NCI-H1694 treated with DMSO at 0.1 percent for 48 hours (cell line): ENCODE measurements at regions not wholly inside any gene's neighbourhood (a gene's known extent, or its start where the extent isn't known, plus 50 kb on each side); places are given as distances from the start of the nearest gene placed in this dataset.
A peak's percentile ranks its signal among the peaks of the same experiment; 100 is the strongest.
"Not testable (repeated sequence)": the region's sequence is repeated elsewhere in the genome, so short reads cannot be mapped to it uniquely, and the experiment has no call there.

ENCODE experiments used
- DNase-seq: peaks from one replicate; lab custom pipeline; 2025; lab: John Stamatoyannopoulos, UW

DNA sequence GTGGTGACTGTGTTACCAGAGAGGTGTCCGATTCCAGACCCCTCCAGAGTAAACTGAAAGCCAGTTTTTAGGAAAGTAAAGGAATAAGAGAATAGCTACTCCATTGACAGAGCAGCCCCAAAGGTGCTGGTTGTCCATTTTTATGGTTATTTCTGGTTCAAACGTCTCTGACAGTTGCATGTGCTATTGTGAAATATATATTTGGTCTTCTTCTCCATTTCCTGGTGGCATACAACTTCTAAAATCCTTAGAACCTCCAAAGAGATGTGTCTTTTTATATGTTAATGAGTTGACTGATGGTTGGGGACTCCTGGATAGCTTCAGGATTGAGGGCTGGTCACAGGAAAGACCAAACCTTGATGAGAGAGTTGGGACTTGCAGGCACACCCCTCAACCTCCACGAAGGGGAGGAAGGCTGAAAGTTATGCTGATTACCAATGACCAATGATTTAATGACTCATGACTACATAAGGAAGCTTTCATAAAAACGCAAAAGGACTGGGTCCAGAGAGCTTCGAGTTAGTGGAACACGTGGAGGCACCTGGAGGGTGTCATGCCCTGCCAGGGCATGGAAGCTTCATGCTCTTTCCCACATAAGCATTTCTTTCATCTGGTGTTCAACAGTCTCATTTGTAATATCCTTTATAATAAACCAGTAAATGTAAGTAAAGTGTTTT lies 100.7 kb downstream of the SLC16A1 start:
- DNase-seq, result no peak

DNA sequence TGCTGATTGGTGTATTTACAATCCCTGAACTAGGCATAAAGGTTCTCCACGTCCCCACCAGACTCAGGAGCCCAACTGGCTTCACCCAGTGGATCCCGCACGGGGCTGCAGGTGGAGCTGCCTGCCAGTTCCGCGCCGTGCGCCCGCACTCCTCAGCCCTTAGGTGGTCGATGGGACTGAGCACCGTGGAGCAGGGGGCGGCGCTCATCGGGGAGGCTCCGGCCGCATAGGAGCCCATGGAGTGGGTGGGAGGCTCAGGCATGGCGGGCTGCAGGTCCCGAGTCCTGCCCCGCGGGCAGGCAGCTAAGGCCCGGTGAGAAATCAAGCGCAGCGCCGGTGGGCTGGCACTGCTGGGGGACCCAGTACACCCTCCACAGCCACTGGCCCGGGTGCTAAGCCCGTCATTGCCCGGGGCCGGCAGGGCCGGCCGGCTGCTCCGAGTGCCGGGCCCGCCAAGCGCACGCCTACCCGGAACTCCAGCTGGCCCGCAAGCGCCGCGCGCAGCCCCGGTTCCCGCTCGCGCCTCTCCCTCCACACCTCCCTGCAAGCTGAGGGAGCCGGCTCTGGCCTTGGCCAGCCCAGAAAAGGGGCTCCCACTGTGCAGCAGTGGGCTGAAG lies 101.5 kb downstream of the SLC16A1 start:
- DNase-seq, result not testable (repeated sequence)

DNA sequence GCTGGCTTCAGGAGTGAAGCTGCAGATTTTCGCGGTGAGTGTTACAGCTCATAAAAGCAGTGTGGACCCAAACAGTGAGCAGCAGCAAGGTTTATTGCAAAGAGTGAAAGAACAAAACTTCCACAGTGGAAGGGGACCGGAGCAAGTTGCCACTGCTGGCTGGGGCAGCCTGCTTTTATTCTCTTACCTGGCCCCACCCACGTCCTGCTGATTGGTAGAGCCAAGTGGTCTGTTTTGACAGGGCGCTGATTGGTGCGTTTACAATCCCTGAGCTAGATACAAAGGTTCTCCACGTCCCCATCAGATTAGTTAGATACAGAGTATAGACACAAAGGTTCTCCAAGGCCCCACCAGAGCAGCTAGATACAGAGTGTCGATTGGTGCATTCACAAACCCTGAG lies 102.1 kb downstream of the SLC16A1 start:
- DNase-seq, result not testable (repeated sequence)

DNA sequence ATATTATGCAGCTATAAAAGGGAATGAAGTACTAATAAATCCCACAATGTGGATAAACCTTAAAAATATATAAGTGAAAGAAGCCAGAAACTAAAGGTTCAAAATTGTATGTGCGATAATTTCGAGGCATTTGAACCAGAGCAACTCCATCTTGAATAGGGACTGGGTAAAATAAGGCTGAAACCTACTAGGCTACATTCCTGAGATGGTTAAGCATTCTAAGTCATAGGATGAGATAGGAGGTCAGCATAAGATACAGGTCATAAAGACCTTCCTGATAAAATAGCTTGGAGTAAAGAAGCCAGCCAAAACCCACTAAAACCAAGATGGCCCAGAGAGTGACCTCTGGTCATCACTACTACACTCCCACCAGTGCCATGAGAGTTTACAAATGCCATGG lies 103.1 kb downstream of the SLC16A1 start:
- DNase-seq, result no peak

DNA sequence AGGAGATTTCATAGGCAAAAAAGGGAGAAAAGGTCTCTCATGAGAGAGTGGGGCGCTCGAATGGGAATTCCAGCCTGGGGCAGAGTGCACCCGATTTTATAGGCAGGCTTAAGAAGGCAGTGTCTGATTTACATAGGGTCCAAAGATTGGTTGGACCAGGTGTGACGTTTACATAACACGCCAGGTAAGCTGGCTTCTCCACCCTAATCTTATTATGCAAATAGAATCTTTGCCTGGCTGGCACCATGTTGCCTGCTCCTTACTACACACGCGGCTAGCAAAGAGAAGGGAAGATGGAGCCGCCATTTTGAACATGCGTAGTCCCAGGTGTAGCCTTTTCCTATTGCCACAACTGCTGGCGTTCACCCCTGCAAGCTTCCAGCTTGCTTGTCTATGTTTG lies 103.7 kb downstream of the SLC16A1 start:
- DNase-seq, result no peak

DNA sequence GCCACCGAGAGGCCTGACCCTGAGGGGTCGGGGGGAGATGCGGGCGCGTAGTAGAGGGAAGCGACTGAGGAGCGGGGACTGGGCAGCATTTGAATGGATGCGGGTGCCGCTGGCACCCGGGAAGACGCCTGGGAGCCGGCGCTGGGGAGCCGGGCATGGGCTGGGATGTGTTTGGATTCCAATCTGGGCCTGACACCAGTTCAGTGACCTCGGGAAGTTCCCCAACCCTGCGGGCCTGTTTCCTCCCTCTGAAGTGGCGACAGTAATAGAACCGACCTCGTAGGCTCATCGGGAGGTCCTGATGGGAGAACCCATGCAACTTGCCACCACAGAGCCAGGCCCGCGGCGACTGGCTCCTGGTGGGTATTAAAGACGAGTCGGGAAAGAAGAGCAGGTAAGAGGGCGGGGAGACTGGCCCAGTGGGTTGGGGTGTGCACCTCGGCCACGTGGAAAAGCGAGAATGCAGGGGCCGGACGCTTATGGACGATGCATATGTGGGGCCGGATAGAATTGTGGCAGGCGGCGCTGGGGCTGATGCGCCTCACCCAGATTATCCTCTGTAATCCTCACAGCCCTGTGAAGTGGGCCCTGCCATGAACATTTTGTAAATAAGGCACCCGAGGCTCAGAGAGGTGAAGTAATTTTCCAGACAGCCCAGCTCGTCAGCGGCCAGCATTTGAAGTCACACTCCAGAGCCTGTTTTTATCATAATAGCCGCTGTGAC lies 105.8 kb downstream of the SLC16A1 start:
- no peak for DNase-seq

DNA sequence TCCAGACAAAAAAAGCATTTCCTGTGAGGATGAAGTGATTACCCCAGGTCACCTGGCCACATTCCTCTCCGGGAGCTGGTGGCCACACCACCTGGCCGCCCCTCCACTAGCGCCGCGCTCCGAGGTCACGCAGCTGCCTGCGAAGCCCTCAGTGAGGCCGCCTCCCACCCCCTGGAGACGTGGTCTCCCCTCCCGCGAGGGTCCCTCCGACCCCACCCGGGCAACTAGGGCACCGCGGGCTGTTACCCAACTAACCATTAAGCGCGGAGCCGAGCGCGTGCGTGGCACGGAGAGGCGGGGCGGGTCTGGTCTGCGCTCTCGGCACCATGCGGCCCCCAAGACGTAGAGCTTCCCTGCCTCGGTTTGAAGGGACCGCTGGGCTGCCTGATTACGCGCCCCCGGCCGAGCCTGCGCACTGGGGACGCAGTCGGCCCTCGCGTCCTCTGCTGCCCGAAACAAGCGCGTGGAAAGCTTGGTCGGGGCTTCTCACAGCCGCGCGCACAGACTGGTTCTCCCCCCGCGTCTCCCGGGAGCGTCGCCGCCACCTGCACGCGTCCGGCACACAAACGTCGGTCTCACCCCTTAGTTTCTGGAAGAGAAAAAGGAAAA lies 106.5 kb downstream of the SLC16A1 start:
- DNase-seq, result peak; percentile 20

DNA sequence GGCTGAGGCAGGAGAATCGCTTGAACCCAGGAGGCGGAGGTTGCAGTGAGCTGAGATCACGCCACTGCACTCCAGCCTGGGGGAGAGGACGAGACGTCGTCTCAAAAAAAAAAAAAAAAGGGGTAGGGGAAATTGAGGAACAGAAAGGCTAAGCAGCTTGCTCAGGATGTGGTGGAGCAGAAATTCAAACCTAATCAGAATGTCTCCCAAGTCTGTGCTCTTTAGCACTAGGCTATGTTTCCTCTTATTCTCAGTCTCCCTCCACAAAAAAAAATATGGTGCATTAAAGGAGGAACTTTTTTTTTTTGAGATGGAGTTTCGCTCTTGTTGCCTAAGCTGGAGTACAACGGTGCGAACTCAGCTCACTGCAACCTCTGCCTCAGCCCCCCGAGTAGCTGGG lies 114.2 kb downstream of the SLC16A1 start:
- no peak for DNase-seq

DNA sequence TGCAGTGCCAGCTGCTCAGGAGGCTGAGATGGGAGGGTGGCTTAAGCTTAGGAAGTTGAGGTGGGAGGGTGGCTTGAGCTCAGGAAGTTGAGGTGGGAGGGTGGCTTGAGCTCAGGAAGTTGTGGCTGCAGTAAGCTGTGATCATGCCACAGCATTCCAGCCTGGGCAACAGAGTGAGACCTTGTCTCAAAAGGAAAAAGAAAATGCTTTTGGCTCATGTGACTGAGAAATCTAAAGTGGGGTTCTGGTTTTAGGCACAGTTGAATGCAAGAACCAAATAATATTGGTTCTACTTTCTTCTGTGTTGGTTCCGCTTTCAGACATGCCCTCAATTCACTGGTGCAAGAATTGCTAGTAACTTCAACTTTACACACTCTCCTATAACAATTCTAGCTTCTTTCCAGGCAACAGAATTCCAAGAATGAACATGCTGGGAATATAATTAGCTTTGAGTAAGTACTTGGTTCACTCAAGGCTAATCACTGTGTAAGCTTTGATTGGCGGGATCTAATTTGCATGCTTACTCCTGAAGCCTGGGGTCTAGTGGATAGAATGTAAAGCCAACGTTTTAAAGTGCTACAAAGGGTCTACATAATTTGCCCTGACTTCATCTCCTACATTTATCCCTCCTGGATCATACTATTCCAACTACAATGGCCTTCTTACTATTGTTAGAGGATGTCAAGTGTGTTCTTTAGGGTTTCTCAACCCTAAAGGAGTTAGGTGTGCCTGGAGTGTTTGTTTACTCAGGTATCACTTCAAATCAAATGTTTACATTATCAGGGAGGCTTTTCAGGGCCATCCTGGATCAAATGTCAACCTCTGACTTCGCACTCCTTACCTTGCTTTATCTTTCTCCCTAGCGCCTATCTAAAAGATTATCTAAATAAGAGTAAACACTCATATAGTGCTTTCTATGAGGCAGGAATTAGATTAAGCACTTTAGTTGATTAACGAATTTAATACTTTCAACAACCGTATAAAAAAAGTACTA lies 115.1 kb downstream of the SLC16A1 start:
- DNase-seq, result no peak

DNA sequence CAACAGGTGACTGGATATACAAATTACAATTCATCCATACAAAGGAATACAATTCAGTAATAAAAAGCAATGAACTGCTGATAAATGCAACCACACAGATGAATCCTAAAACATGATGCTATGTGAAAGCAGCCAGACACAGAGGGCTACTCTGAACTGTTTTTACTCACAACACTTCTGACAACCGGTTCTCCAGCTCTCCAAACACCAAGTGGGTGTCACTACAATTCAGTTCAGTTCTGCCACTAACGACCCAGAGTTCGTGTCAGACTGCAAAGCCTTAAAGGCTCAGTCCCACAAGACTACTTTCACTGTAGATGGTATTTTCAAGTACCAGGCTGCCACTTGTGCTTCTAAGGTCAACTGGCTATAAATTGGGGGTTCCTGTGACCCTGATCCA lies 119.4 kb downstream of the SLC16A1 start:
- DNase-seq, result no peak

DNA sequence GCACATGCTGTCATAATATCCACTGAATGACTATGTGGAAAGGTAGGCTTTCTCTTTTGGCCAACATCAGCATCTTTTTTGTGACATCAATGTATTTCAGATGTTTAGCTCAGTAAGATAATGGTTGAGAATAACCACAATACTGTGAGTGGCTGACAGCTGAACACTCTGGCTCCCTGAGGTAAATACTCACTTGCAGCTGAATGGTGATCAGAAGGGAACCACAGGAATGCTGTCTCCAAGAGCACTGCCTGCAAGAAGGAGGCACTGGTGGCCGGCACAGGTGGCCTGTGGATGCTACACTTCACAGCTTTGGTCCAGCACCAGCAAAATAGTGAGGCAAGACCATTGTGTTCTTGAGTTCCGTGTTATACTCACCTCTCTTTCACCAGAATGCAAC lies 118.7 kb upstream of the PPM1J start:
- DNase-seq, result no peak

DNA sequence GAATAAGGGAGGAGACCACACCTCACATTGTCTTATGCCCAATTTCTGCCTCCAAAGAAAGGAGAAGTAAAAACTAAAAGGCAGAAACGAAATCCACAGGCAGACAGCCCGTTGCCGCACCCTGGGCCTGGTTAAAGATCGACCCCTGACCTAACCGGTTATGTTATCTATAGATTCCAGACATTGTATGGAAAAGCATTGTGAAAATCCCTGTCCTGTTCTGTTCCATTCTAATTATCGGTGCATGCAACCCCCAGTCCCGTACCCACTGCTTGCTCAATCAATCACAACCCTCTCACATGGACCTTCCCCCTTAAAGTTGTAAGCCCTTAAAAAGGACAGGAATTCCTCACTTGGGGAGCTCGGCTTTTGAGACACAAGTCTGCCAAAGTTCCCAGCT lies 117.1 kb upstream of the PPM1J start:
- not testable (repeated sequence) for DNase-seq

DNA sequence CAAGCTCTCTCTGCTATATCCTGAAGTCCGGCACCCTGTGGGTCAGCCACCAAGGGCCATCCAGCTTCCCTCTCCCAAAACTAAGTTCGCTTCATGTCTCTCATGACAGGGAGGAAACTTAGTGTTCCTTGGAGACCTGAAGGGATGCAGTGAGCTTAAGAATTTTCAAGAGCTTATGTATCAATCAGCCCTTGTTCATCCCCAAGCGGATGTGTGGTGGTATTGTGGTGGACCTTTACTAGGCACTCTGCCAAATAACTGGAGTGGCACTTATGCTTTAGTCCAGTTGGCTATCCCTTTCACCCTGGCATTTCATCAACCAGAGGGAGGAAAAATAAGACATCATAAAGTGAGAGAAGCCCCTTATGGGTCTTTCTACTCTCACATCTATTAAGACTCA lies 114.6 kb upstream of the PPM1J start:
- DNase-seq, result not testable (repeated sequence)

DNA sequence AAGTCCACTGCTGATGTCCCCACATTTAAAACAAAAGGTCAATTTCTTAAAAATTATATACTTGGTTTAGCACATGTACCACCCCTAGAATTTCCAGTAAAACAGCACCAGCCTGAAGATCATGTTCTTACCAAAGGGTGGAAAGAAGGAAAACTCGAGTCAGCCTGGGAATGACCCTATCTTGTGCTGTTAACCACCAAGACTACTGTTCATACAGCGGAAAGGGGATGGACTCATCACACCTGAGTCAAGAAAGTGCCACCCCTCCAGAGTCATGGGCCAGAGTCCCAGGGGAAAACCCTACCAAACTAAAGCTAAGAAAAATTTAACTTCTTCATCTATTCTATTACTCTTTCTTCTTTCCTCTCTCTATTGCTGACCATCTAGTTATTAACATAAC lies 113.6 kb upstream of the PPM1J start:
- no peak for DNase-seq

DNA sequence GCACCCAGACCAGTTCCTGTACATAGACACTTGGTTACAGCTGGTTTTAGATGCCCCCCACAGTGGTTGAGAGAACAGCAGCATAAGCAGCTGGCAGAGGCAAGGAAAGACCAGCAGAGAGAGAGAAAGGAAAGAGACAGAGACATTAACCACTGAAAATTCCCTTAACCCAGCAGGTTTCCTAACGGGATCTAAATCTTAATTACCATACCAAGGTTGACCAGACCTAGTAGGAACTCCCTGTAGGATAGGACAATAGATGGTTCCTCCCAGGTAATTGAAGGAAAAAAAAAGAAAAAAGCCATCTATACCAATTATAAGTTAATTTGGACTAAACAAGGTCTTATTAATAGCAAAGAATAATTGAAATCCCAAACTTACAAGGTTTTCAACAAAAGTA lies 112.3 kb upstream of the PPM1J start:
- DNase-seq, result not testable (repeated sequence)

DNA sequence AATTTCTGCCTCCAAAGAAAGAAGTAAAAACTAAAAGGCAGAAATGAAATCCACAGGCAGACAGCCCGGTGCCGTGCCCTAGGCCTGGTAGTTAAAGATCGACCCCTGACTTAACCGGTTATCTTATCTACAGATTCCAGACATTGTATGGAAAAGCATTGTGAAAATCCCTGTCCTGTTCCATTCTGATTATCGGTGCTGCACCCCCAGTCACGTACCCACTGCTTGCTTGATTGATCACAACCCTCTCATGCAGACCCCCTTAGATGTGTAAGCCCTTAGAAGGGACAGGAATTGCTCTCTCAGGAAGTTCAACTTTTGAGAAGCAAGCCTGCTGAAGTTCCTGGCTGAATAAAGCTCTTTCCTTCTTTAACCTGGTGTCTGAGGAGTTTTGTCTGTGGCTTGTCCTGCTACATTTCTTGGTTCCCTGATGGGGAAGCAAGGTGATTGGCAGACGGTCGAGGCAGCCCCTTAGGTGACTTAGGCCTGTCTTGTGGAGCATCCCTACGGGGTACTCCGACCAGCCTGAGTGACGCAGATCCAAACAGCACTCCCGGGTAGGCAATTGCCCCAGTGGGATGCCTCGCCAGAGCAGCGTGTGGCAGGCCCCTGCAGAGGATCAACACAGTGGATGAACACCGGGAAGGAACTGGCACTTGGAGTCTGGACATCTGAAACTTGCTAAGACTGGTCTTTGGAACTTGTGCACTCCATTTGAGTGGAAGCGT lies 111.2 kb upstream of the PPM1J start:
- DNase-seq, result no peak

DNA sequence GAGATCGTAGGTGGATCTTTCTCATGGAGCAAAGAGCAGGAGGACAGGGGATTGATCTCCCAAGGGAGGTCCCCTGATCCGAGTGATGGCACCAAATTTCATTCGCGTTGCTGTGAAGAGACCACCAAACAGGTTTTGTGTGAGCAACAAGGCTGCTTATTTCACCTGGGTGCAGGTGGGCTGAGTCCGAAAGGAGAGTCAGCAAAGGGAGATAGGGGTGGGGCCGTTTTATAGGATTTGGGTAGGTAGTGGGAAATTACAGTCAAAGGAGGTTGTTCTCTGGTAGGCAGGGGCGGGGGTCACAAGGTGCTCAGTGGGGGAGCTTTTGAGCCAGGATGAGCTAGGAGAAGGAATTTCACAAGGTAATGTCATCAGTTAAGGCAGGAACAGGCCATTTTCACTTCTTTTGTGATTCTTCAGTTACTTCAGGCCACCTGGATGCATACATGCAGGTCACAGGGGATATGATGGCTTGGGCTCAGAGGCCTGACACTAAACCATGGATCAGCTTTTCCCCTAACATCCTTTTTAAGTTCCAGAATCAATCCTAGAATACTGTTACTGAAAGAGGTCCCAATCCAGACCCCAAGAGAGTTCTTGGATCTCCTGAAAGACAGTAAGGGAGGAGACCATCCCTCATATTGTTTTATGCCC lies 110.6 kb upstream of the PPM1J start:
- DNase-seq, result not testable (repeated sequence)

DNA sequence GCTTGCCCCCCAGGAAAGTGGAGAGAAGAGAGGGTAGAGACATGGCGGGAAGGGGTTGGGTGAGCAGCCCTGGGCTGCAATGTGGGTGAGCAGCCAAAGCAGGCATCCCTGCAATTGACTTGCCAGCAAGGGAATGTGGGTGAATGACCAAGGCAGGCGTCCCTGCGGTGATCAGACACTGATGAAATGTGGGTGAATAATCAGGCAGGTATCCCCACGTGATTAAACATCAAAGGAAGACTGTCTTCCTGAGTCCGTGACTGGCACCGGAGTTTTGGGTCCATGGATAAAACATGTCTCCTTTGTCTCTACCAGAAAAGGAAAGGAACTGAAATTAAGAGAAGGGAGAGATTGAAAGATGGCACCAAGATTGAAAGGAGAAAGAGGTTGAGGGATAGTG lies 109.9 kb upstream of the PPM1J start:
- DNase-seq, result not testable (repeated sequence)

DNA sequence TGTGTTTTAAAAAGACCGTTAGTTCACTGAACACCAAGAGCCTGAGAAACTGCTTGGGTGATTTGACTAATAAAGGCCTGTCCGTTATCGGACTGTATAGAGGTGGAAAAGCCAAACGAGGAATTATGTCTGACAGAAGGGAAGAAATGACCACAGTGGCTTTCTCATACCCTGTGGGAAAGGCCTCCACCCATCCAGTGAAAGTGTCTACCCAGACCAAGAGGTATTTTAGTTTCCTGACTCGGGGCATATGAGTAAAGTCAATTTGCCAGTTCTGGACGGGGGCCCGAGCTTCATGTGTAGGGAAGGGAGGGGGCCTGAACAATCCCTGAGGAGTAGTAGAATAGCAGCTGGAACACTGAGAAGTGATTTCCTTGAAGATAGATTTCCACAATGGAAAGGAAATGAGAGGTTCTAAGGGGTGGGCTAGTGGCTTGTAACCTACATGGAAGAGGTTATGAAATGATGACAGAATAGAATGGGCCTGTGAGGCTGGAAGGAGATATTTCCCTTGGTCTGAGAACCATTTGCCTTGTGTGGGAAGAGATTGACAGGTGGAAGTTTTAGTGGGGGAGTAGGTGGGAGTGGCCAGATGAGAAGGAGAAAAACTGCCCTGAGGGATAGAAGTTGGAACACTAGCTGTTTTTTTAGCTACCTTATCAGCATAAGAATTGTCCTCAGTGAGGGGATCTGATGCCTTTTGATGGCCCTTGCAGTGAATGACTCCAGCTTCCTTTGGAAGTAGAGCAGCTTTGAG lies 106.4 kb upstream of the PPM1J start:
- DNase-seq, result not testable (repeated sequence)
